Smooth muscle cell (in vitro differentiated cells): ENCODE measurements at regions not wholly inside any gene's neighbourhood (a gene's known extent, or its start where the extent isn't known, plus 50 kb on each side); places are given as distances from the start of the nearest gene placed in this dataset.

Experiments used
- DNase-seq: peaks from one replicate; lab custom pipeline; 2025; ENCODE audit not compliant: unreplicated experiment; lab: John Stamatoyannopoulos, UW
- H2AFZ ChIP-seq: fragments of 200-600 bp; sonication (generic); 2 replicates; pipeline ENCODE4 v1.6.0; 2016; ENCODE audit warnings: antibody characterized with exemption, low read depth, mild to moderate bottlenecking
- H3F3A ChIP-seq: fragments of 200-600 bp; sonication (generic); 2 replicates; pipeline ENCODE4 v1.6.0; 2017; ENCODE audit warnings: antibody characterized with exemption, low read depth
- H3K27ac ChIP-seq: fragments of 200-600 bp; sonication (generic); 2 replicates; pipeline ENCODE4 v1.5.1; 2016; ENCODE audit warnings: low read depth, mild to moderate bottlenecking
- H3K27me3 ChIP-seq: fragments of 200-600 bp; sonication (generic); 2 replicates; pipeline ENCODE4 v1.6.1; 2016; ENCODE audit warnings: low read depth, mild to moderate bottlenecking
- H3K36me3 ChIP-seq: fragments of 200-600 bp; sonication (generic); 2 replicates; pipeline ENCODE4 v1.5.1; 2016; ENCODE audit warnings: low read depth
- H3K4me1 ChIP-seq: fragments of 200-600 bp; sonication (generic); 2 replicates; pipeline ENCODE4 v1.5.1; 2016; ENCODE audit warnings: low read depth
- H3K4me2 ChIP-seq: fragments of 200-600 bp; sonication (generic); 2 replicates; pipeline ENCODE4 v1.6.0; 2016; ENCODE audit warnings: mild to moderate bottlenecking
- H3K4me3 ChIP-seq: fragments of 200-600 bp; sonication (generic); 2 replicates; pipeline ENCODE4 v1.5.1; 2016; ENCODE audit warnings: mild to moderate bottlenecking
- H3K79me2 ChIP-seq: fragments of 200-600 bp; sonication (generic); 2 replicates; pipeline ENCODE4 v1.6.0; 2016; ENCODE audit warnings: low read depth, mild to moderate bottlenecking
- H3K9ac ChIP-seq: fragments of 200-600 bp; sonication (generic); 2 replicates; pipeline ENCODE4 v1.6.0; 2016; ENCODE audit warnings: low read depth
- H3K9me3 ChIP-seq: fragments of 200-600 bp; sonication (generic); replicated peaks from 2 replicates; pipeline ENCODE4 v1.5.1; 2016; ENCODE audit warnings: low read depth
- H4K20me1 ChIP-seq: fragments of 200-600 bp; sonication (generic); 2 replicates; pipeline ENCODE4 v1.6.0; 2016; ENCODE audit warnings: low read depth
- CTCF ChIP-seq: fragments of 200-600 bp; sonication (generic); IDR thresholded peaks from 2 replicates; pipeline ENCODE4 v1.5.1; 2017; ENCODE audit warnings: borderline replicate concordance, mild to moderate bottlenecking, antibody characterized with exemption; ENCODE audit not compliant: insufficient read depth, poor library complexity, severe bottlenecking
- WGBS: methylation state at CpG from one replicate; pipeline ENCODE4 v1.1.7; 2016; ENCODE audit warnings: low lambda C conversion rate; 5-methylcytosine and 5-hydroxymethylcytosine counted together

DNA sequence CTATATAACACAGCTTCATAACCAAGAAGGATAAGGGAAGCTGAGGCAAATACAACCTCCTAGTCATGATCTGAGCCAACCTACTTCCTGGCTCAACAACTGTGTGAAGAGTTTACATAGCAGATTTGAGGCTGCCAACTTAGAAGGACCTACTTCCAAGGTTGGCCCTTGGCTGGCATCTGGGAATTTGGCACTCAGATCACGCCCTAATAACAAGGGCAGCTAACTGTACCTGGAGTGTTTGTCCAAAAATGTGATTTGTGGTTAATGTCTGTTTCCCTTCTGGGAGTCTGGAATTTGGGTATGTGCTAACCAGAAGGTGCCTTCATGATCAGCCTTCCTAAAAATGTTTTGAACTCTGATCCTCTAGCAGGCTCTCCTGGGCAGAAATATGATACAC lies 287.2 kb downstream of the CAAP1 start:
- H3K4me1 ChIP-seq, result peaks cover 16% of the 10 kb centered on the region
- H3K27ac ChIP-seq, result no peak overlapping the region
- H2AFZ ChIP-seq, result no peak overlapping the region
- H4K20me1 ChIP-seq, result no peaks in the 10 kb centered on the region
- 93% methylated on average over 1 of the region's 1 CpG for WGBS
- H3F3A ChIP-seq, result no peaks in the 10 kb centered on the region
- TF ChIP-seq CTCF, result no peak
- no peaks in the 10 kb centered on the region for H3K36me3 ChIP-seq
- H3K79me2 ChIP-seq, result no peaks in the 10 kb centered on the region
- no peak overlapping the region for H3K9ac ChIP-seq
- H3K4me3 ChIP-seq, result no peak overlapping the region
- H3K9me3 ChIP-seq, result no peaks in the 10 kb centered on the region
- H3K27me3 ChIP-seq, result no peaks in the 10 kb centered on the region
- DNase-seq, result no peak
- H3K4me2 ChIP-seq, result no peak overlapping the region

DNA sequence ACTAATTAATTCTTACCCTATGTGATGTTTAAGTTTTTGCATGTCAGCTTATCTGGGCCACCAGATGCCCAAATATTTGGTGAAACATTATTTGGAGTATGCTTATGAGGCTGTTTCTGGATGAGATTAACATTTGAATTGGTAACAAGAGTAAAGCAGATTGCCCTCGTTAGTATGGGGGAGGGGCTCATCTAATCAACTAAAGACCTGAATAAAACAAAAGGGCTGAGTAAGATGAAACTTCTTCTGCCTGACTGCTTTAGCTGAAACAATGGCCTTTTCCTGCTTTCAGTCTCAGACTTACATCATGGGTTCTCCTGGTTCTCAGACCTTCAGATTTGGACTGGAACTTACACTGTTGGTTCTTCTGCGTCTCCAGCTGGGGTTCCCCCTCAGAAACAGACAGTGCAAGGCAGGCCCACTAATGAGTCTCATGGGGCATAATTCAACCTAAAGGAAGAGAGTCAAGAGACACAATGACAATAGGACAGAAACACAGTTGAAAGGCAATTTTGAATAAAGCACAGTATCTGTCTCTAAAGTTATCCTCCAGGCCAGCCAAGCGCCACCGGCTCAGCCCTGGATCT lies 288.4 kb downstream of the CAAP1 start:
- H3K9me3 ChIP-seq, result no peaks in the 10 kb centered on the region
- no peak for DNase-seq
- no peaks in the 10 kb centered on the region for H3K79me2 ChIP-seq
- no peak overlapping the region for H3K27ac ChIP-seq
- no peak overlapping the region for H3K4me2 ChIP-seq
- H4K20me1 ChIP-seq, result no peaks in the 10 kb centered on the region
- peaks cover 16% of the 10 kb centered on the region for H3K4me1 ChIP-seq
- no peak overlapping the region for H3K4me3 ChIP-seq
- WGBS, result 92% methylated on average over 4 of the region's 4 CpGs
- no peaks in the 10 kb centered on the region for H3K27me3 ChIP-seq
- no peak overlapping the region for H2AFZ ChIP-seq
- H3K9ac ChIP-seq, result no peak overlapping the region
- TF ChIP-seq CTCF, result no peak
- no peaks in the 10 kb centered on the region for H3F3A ChIP-seq
- H3K36me3 ChIP-seq, result no peaks in the 10 kb centered on the region

GRCh38 chr9:26603617-26604016 lies 289.0 kb downstream of the CAAP1 start:
- H3K4me2 ChIP-seq, result no peak overlapping the region
- H4K20me1 ChIP-seq, result no peaks in the 10 kb centered on the region
- H3K27ac ChIP-seq, result no peak overlapping the region
- H3F3A ChIP-seq, result no peaks in the 10 kb centered on the region
- no peak for TF ChIP-seq CTCF
- H3K9ac ChIP-seq, result no peak overlapping the region
- H2AFZ ChIP-seq, result no peak overlapping the region
- H3K79me2 ChIP-seq, result no peaks in the 10 kb centered on the region
- DNase-seq, result no peak
- H3K9me3 ChIP-seq, result no peaks in the 10 kb centered on the region
- no peaks in the 10 kb centered on the region for H3K27me3 ChIP-seq
- H3K4me3 ChIP-seq, result no peak overlapping the region
- H3K4me1 ChIP-seq, result peaks cover 16% of the 10 kb centered on the region
- H3K36me3 ChIP-seq, result no peaks in the 10 kb centered on the region

DNA sequence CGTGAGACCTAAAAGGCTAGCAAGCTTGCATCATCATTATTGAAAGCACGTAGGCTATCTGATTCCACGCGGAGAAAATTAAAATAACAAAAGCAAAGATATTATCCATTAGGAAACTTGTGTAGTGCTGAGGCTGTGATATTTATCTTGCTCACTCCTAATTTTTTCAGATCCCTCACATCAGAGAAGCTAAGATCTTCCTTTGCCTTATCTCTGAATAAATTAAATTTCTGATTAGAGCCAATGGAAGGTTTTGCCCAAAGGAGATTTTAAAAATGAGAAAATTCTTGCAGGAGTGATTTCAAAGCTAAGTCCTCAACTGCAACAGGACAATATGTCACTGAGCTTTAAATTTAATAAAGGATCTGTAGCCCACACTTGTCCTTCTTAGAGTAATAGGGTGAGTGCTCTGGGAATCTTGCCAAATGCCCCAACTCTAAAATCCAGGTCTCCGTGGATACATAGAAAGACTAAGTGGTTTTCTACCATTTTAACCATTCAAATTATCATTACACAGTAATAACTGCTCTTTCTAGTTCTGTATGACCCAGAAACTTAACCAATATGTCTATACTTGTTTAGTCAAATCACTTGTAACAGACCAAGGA lies 295.0 kb downstream of the CAAP1 start:
- 83% methylated on average over 5 of the region's 5 CpGs for WGBS

More for the DNA sequence above, 295.0 kb downstream of the CAAP1 start:
- Histone ChIP-seq H3K4me3 (no peak overlapping the region), H3K4me1 (no peaks in the 10 kb centered on the region), H3K9ac (no peak overlapping the region), H2AFZ (no peak overlapping the region), H3K27me3 (no peaks in the 10 kb centered on the region), H3K79me2 (no peaks in the 10 kb centered on the region), H3K9me3 (no peaks in the 10 kb centered on the region), H3K36me3 (no peaks in the 10 kb centered on the region), H3K4me2 (no peak overlapping the region), H4K20me1 (no peaks in the 10 kb centered on the region), H3K27ac (no peak overlapping the region), H3F3A (no peaks in the 10 kb centered on the region)
- no peak for TF ChIP-seq CTCF
- DNase-seq, result no peak
